GM21526 (cell line): ENCODE measurements at regions not wholly inside any gene's neighbourhood (a gene's known extent, or its start where the extent isn't known, plus 50 kb on each side); places are given as distances from the start of the nearest gene placed in this dataset.
"Not testable (repeated sequence)": the region's sequence is repeated elsewhere in the genome, so short reads cannot be mapped to it uniquely, and the experiment has no call there.

Experiments used
- ATAC-seq: cut with Tn5 transposase; IDR thresholded peaks from one replicate; pipeline ENCODE4 v1.9.1; 2021; ENCODE audit warnings: moderate library complexity; ENCODE audit not compliant: unreplicated experiment, low FRiP score

DNA sequence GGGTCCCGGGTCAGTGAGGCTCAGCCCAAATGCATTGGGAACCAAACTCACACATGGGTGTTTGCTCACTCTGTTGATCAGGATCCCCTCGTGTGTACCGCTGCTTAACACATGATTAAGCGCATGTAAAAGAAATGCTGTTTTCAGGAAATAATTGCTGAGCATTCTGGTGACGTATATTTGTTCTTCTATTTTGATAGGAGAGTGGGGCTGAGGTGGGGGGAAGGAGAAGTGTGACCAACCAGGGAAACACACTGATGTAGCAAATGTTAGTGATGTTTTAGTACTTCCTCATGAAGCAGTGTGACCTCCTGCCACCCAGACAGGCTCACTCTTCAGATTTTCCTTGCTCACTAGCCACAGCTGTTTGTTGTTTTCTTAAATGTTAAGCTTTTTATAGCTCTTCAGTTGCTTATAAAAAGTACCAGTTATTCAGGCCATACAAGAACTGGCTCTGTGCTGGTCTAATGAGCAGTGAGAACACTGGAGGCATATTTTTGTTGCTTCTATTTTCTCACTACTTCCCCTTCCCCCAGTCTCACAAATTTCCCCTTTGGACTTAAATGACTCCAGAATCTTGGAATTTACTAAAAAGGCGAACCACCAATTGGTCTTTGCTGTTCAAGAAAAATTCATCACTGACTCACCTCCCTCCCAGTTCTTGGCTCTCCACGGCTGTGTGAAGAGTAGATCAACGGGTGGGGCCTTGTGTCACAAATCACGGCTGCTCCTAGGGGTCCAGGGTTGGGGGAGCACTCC lies 79.2 kb upstream of the BACH2 start:
- no peak for ATAC-seq

DNA sequence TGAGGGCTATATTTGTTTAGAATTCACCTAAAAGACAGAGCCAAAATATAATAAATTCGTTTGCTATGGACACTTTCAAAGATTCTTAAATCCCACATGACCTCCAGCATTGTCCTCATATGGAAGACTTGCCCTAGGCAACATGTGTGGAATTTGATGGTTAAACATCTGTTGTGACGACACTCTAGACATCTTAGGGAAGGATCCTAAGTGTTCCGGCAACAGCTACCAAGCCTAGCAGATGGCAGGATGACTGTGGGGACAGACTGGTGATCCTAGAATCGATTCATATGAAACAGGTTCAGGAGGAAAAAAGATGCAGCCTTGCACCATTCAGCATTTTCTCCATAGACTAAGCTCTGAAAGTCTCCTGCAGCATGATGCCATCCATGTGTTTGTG lies 77.6 kb upstream of the BACH2 start:
- ATAC-seq: no peak

DNA sequence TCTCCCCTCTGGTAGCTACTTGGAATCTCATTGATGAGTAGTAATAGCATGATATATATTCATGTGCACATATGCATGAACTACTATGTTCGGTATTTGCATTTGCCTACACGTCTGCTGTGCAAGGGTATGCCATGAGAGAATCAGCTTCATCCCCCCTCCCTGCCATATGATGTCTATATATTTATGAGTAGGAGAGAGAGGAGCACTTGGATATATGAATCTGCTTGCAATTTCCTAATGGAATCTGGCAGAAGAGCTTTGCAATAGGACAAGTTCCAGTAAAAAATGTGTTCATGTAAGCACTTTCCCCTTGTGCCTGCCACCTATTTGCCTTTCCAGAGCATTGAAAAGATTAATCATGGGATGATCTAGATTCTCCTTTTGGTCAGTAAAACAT lies 76.2 kb upstream of the BACH2 start:
- ATAC-seq: no peak

DNA sequence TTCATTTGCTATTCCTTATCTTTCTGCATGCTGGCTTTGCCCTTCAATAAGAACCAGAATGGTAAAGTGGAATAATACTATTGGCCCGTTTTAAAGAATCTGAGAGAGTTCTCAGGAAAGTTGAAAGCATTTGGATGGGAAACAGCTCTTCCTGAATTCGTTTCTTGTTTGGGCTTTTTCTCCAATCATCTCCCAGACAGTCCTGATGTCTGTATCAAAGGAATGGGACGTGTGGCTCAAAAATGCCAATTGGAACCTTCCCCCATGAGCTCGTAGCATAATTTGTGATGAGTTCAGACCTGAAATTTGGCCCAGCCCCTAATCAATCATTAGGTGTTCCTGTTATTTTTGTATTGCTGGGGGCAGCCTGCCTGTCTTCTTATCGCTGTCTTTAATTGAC lies 75.8 kb upstream of the BACH2 start:
- ATAC-seq: no peak

DNA sequence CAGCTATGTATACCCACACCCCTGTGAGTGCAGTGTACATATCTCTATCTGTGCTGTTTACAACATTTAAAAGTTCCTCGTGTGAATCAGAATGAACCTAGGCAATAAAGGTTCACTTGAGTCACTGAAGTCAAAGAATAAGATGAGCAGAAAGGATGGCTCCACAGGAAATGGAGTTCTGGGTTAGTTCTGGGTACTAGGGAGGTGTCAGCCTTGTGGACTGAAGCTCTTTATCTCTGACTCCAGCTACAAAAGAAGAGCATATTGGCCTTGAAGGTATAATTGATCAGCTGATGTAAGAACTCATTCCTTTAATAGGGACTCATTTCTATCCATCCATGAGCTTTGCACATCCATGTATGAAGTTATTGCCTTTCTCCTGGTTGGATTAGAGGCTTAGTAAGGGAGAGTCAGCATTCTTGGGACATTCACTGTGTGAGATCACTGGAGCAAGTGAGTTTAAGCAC lies 73.9 kb upstream of the BACH2 start:
- ATAC-seq: no peak

DNA sequence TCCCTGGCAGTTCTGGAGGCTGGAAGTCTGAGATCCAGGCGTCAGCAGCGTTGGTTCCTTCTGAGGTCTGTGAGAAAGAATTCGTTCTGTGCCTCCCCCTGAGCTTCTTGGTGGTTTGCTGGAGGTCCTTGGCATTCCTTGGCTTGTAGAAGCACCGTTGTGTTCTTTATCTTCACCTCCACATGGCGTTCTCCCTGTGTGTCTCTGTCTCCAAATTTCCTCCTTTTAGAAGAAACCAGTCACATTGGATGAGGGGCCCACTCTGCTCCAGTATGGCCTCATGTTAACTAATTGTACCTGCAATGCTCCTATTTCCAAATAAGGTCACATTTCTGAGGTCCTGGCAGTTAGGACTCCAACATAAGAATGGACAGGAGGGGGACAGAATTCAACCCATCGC lies 73.0 kb upstream of the BACH2 start:
- ATAC-seq: no peak

DNA sequence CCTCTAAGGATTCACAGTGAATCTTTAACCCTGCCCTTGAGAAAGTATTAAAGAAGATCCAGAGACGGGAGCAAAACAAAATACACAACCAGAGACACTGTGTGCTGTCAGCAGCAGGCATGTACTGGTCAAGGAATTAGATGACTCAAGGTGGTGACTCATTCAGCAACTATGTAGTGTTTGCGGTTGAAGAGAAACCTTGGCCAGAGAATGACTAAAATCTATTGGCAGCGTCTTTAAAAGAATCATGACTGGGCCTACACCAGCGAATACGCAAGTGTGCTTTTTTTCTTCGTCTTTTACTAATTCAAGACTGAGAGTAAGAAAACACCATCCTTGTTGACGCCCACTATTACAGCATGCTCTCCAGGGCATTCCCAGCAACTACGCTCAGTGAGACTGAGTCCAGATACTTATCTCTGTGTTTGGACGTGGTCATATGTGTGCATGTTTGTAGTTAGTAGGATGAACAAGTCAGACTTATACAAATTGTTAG lies 72.4 kb upstream of the BACH2 start:
- ATAC-seq: peak; percentile 100

DNA sequence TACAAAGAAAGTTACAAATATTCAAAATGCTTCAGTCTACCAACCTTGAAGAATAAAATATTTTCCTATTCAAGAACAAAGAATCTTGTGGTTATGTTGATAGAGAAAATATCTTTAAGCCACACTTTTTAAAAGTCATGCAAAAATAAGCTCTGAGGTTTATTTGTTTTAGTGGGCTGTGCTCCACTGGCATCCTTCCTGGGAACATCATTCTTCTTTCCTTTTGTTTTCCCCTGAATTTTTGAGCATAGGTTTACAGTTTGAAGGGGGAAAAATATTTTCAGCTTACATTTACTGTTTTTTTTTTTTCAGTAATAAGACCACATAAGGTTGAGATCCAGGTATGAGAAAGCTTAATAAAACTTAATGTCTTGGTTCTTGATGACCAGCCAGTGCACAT lies 72.0 kb upstream of the BACH2 start:
- ATAC-seq: peak; percentile 13

DNA sequence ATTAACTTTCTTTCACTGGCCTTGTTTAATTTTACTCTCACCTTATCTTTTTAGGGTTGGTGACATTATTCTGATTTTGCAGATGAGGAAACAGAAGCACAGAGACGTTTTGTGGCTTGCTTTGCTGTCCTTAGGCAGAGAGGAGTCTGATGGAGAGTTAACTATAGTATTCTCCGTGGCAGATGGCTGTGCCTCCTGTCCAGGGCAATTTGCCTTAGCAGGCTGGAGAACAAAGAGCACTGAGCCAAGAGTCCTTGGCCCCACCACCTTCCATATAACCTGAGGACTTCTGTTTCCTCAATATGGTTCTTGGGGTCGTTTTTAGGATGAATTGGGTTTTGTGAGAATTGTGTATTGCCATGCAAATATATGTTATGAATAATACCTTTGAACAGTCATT lies 71.4 kb upstream of the BACH2 start:
- no peak for ATAC-seq

DNA sequence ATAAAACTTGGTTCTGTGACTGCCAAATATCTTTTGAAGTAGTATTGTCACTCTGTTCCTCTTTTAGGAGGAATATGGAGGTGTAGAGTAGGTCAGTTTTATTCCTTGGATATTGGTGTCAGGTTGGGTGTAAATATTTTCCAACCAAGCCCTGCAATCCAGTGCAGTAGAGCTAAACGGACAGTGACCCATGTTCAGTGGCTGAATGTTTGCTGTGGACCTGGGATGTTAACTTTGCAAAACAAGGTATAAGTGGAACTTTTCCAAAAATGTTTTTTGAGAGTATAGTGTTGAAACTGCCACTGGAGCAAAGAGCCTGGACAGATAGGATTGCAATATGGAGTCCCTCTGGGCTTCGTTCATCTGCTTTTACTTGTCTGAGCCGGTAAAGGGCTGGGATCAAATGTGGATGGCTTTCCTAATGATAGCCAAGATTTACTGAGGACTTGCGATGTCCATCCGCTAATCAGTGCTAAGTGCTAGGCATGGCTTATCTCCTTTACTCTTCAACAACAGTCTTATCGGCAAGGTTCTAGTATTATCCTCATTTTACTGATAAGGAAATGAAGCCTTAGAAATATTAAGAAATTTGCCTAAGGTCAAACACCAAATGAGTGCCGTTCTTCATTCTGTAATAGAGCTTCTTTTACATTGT lies 69.0 kb upstream of the BACH2 start:
- no peak for ATAC-seq

DNA sequence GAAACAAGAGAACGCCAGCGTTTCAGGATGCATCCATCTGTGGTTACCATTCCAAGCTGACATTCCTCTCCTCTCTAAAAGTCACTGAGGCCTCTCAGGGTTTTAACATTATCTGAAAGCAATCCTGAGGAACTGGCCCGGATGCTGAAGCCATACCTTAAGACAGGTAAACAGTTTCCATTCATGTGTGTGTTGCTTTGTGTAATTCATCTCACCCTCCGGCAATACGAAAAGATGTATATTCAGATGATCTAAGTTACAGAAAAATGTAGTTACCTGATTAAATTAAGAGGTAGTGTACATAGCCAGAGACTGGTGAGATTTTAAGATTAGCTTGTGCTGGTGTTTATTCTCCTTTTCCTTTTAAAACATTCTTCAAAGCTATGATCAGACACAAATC lies 68.4 kb upstream of the BACH2 start:
- no peak for ATAC-seq

DNA sequence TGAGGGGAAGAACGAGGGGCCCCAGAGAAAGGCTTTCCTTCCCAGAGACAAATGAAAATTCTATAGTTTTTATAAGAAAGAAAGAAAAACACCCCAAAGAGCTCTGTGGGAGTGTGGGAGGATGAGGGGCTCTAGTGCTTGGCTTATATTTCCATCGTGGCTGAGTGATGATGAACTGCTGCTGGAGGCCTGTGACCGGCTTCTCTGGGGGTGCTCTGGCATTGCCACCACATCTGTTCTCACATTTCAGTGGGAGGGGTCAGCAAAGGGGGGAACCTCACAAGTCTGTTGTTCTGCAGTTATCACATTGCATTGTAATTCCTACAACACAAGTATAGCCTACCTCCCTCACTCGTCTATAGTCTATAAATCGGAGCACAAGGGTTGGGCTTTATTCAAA lies 67.6 kb upstream of the BACH2 start:
- ATAC-seq: no peak

DNA sequence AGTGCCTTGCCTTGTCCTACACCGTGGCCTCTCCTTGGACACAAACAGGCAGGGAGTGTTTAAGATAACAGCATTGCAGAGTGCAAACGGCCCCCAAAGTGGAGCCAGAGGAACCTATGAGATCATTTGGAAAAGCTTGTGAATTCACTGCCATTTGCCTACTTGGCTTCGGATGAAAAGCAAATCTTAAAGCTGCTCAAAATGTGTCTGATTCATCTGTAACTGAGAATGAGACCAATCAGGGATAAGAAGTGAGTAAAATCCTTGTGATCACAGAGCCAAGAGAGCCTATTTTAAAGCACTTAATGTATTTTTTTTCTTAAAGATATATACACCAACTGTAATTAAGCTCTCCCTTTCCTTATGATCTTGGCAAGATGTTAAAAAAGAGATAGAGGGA lies 65.7 kb upstream of the BACH2 start:
- no peak for ATAC-seq

DNA sequence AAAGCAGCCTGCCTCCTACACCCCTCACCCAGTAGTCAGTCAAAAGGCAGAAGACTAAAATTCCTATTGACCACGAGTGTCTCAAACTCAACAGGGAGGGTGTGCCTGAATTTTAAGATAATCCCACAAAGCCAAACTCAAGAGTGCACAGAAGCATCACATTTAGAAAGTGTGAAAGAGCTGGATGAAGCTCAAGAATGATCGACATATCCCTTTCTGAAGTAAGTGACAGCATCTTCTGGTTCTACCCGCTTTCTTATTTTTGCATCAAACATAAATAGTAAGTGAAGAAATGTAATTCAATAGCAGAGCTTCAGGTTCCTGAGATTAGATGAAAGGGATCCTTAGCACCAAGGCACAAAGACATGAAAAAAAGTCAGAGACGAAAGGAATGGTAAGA lies 64.5 kb upstream of the BACH2 start:
- ATAC-seq: no peak

DNA sequence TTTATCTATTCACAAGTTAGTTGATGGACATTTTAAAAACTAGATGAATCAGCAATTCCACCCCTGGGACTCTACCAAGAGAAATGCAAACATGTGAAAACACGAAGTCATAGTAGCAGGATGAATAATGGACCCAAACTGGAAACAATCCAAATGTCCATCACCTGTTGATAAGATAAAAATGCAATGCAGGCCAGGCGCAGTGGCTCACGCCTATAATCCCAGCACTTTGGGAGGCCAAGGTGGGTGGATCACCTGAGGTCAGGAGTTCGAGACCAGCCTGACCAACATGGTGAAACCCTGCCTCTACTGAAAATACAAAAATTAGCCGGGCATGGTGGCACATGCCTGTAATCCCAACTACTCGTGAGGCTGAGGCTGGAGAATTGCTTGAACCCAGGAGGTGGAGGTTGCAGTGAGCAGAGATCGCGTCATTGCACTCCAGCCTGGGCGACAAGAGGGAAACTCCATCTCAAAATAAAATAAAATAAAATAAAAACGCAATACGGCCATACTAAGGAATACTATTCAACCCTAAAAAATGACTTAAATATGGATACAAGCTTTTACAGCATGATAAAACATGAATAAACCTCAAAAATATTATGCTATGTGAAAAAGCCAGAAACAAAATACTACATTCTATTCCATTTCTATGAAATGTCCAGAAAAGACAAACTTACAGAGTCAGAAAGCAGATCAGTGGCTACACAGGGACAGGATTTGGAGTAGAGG lies 61.6 kb upstream of the BACH2 start:
- not testable (repeated sequence) for ATAC-seq

DNA sequence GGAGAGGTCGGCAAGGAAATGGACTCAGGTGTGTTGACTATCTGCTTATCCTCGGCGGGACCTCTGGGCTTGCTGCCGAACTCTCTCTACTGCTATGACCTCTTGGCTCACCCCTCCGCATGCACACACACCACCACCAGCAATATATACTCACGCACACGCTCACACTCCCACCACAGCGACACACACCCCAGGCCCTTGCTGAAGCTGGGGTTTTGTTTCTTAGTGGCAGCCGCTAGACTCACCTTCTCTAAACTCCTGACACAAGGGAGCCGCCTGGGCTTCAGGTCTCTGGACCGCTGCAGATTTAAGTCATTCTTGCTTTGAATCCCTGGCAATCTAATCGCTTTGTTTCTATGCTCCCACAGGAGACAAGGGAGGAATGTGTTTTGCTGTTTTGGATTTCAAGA lies 59.4 kb upstream of the BACH2 start:
- ATAC-seq: no peak

DNA sequence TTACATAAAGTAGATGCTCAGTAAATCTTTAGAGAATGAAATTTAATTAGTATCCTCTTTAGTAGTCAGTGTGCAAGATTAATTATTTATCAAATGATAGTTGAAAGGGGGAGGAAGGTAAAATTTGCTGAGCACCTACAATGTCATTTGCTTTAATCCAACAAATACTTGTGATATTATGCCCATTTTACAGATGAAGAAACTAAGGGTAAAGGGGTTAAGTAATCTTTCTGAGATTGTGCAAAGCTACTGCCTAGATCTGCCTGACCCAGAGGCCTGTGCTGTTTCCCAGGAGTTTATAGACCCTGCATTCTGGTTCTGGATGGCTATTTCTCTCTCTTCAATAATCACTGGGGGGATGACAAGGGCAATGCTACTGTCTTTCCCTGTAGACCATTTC lies 58.3 kb upstream of the BACH2 start:
- ATAC-seq: no peak

DNA sequence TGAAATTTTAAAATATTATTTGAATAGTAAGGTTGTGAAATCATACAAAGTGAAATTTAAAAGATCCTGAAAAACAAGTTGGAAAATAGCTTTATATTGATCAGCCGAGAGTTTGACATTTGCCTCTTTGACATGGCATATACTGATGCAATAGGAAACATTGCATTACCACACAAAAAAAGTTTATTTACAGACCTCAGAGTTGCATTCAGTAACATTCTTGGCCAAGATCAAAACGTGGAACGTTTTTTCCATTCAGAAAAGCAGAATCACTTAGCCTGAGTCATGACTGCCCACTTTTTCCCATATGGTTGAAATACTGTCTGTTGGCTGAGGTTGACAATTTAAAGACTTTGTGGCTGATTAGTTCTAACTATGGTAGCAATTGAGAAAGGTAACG lies 55.1 kb upstream of the BACH2 start:
- ATAC-seq: no peak

DNA sequence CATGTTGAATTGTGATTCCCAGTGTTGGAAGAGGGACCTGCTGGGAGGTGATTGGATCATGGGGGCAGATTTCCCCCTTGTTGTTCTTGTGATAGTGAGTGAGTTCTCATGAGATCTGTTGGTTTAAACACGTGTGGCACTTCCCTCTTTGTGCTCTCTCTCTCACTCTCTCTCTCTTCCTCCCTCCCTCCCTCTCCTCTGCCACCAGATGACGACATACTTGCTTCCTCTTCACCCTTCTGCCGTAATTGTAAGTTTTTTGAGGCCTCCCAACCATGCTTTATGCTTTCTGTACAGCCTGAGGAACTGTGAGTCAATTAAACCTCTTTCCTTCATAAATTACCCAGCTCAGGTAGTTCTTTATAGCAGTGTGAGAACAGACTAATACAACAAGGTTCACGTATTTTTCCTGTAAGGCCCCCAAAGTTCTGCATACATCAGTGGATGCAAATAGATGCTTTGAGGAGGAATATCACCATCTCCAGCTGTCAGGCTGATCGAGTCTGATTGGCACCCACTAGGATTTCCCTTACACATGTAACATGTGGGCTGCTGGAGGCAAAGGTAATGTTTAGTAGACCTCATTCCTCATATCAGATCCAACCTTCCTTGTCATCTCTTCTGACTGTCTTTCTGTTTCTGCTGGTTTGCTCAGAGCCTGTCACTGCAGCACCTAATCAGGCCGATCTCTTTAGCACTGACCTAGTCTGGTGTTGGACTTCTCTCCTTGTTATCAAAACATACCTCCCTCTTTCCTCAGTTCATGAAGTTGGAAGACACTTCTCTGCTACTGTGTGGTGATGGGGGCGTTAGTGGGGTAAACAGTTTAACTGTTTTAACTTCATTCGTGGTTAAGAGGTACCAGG lies 54.3 kb upstream of the BACH2 start:
- ATAC-seq: no peak

DNA sequence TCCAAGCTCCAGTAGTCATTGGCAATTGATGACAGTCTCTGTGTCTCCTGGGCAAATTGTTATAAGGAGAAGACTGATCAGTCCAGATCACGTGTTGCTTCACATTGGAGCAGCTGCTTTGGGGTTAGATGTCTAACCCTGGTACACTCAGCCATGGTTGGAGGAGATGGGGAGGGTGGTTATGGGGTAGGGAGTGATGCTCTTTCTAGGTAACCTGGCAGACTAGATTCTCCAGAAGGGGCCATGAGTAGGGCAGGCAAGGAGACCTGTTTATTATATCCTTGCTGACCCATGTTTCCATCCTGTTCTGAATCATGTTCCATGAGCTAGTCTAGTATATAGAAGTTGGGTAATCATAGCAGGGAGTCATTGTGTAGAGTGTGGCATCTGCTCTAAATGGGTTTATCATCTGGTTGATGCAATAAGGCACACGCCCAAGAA lies 50.8 kb upstream of the BACH2 start:
- no peak for ATAC-seq
